CD4-positive, alpha-beta T cell (primary cell): ENCODE measurements at regions not wholly inside any gene's neighbourhood (a gene's known extent, or its start where the extent isn't known, plus 50 kb on each side); places are given as distances from the start of the nearest gene placed in this dataset.

ENCODE experiments used
- ATAC-seq: fragments of 200-7000 bp; cut with Tn5 transposase; one replicate; pipeline ENCODE4 v1.10.0; 2022; ENCODE audit warnings: mild to moderate bottlenecking; ENCODE audit not compliant: poor library complexity
- CTCF ChIA-PET: fragments of 350-600 bp; sonication (Branson Sonifier 250); formaldehyde crosslinking; loops from one replicate; lab custom pipeline; 2021; ENCODE audit warnings: antibody characterized with exemption, inconsistent platforms; lab: Charles Lee
- POLR2A ChIA-PET: fragments of 350-600 bp; sonication (Branson Sonifier 250); formaldehyde crosslinking; loops from one replicate; lab custom pipeline; 2021; ENCODE audit warnings: antibody characterized with exemption, inconsistent platforms; lab: Charles Lee
- DNase-seq, 14 experiments: peaks; one replicate each; pipeline ENCODE4 v3.0.0-alpha.2; 2013 to 2020; ENCODE audit warnings: mixed read lengths in 2 of 14
- H3K27ac ChIP-seq, 2 donors: one replicate each; pipeline versions ENCODE4 v1.5.1 to v1.7.0; 2013; ENCODE audit warnings: low read length in 2 of 2, low read depth in 1 of 2, mild to moderate bottlenecking in 1 of 2
- H3K27me3 ChIP-seq, 2 experiments: 1 replicate in 1 of 2; 2 replicates in 1 of 2; pipeline versions ENCODE4 v1.6.1 to v1.7.0; 2013; ENCODE audit warnings: low read length in 2 of 2, control low read depth in 1 of 2, mild to moderate bottlenecking in 1 of 2, moderate library complexity in 1 of 2; ENCODE audit not compliant: insufficient read depth in 2 of 2, control insufficient read depth in 1 of 2
- H3K36me3 ChIP-seq: one replicate; pipeline ENCODE4 v1.6.1; 2013; ENCODE audit warnings: low read length, control low read depth; ENCODE audit not compliant: insufficient read depth
- H3K4me1 ChIP-seq: one replicate; pipeline ENCODE4 v1.6.1; 2013; ENCODE audit warnings: low read length, control low read depth; ENCODE audit not compliant: insufficient read depth
- H3K4me3 ChIP-seq: one replicate; pipeline ENCODE4 v1.5.1; 2013; ENCODE audit warnings: mild to moderate bottlenecking, low read length, moderate library complexity
- H3K9me3 ChIP-seq, 2 experiments: 1 replicate in 1 of 2; 2 replicates in 1 of 2; pipeline versions ENCODE4 v1.6.1 to v1.7.0; 2013; ENCODE audit warnings: low read length in 2 of 2, mild to moderate bottlenecking in 2 of 2, control low read depth in 1 of 2, moderate library complexity in 1 of 2; ENCODE audit not compliant: control insufficient read depth in 1 of 2, insufficient read depth in 1 of 2
- H3K27ac Mint-ChIP-seq: one replicate; pipeline ENCODE4 v1.8.0; 2020; ENCODE audit warnings: mixed read lengths
- H3K27me3 Mint-ChIP-seq: one replicate; pipeline ENCODE4 v1.8.0; 2021; ENCODE audit warnings: mixed read lengths
- H3K36me3 Mint-ChIP-seq: one replicate; pipeline ENCODE4 v1.8.0; 2021; ENCODE audit warnings: low read depth, mixed read lengths
- H3K4me1 Mint-ChIP-seq: one replicate; pipeline ENCODE4 v1.8.0; 2021; ENCODE audit warnings: low read depth, mixed read lengths
- H3K4me3 Mint-ChIP-seq: one replicate; pipeline ENCODE4 v1.8.0; 2020; ENCODE audit warnings: mild to moderate bottlenecking, mixed read lengths
- H3K9me3 Mint-ChIP-seq: one replicate; pipeline ENCODE4 v1.8.0; 2020; ENCODE audit warnings: mixed read lengths
- intact Hi-C, 2 experiments: fragments of 100-400 bp; cut with DNase I in 1 of 2; cut with micrococcal nuclease in 1 of 2; formaldehyde crosslinking; loops; one replicate each; pipeline versions ENCODE4 v1.15.1 to v1.9.0; 2023 to 2025; cut with DNase I, micrococcal nuclease
- TF ChIP-seq, protein P1 (sequence below): fragments of 200-600 bp; IDR thresholded peaks from one replicate; pipeline ENCODE4 v1.8.0; 2022; ENCODE audit warnings: antibody characterized with exemption, mild to moderate bottlenecking

DNA sequence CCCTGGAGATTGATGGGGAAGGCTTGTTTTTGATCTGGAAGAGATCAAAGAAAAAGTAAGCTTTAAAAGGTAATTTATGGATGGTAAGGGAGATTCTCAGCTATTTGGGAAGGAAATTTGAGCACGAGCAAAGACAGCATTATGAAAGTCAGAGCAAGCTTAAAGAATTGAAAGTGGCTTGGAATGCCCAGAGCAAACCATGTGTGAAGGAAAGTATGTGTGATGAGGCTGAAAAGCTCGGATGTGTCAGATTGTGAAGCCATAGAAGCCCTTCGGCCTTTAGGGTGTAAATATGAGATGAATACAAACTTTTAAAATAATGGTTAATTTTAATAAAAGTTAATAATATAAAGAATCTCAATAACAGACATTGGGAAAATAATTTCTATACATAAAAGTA lies 377.4 kb upstream of the DSEL start:
- Mint-ChIP-seq H3K27ac (no peak overlapping the region), H3K9me3 (no peaks in the 10 kb centered on the region), H3K27me3 (no peaks in the 10 kb centered on the region), H3K4me1 (no peaks in the 10 kb centered on the region), H3K36me3 (no peaks in the 10 kb centered on the region), H3K4me3 (no peak overlapping the region)
- H3K36me3 ChIP-seq, result no peaks in the 10 kb centered on the region
- no peak for ATAC-seq
- CTCF ChIA-PET, result interaction anchor here (1.3 kb wide), 1 partner anchor 10 kb away, joined by 3 read pairs; no protein-coding TSS in a partner anchor
- POLR2A ChIA-PET, result no interaction called here
- H3K4me3 ChIP-seq, result no peak overlapping the region
- H3K27ac ChIP-seq, result no peak overlapping the region
- intact Hi-C loops, result no loop called here
- no peaks in the 10 kb centered on the region for H3K9me3 ChIP-seq
- DNase-seq, result no peak
- no peaks in the 10 kb centered on the region for H3K27me3 ChIP-seq
- TF ChIP-seq, protein P1, sequence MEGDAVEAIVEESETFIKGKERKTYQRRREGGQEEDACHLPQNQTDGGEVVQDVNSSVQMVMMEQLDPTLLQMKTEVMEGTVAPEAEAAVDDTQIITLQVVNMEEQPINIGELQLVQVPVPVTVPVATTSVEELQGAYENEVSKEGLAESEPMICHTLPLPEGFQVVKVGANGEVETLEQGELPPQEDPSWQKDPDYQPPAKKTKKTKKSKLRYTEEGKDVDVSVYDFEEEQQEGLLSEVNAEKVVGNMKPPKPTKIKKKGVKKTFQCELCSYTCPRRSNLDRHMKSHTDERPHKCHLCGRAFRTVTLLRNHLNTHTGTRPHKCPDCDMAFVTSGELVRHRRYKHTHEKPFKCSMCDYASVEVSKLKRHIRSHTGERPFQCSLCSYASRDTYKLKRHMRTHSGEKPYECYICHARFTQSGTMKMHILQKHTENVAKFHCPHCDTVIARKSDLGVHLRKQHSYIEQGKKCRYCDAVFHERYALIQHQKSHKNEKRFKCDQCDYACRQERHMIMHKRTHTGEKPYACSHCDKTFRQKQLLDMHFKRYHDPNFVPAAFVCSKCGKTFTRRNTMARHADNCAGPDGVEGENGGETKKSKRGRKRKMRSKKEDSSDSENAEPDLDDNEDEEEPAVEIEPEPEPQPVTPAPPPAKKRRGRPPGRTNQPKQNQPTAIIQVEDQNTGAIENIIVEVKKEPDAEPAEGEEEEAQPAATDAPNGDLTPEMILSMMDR, result no peak
- no peaks in the 10 kb centered on the region for H3K4me1 ChIP-seq

DNA sequence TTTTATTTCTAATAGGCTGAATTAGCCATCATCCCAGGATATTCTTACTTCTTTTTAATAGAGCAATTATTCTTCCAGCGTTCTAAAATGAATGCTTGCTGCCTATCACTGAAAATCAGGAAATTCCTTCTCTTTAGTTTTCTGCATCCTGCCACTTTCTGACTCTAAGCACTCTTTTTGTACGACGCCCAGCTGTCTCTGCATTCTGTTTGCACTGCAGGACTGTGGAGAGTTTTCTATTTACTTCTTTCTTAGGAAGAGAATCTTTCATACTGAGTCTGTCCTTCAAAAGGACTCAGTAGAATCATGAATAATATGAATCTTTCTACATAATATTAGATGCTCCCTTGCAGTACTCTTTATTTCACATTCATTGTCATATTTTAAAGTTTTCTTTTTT lies 360.4 kb upstream of the DSEL start:
- no peak overlapping the region for H3K4me3 Mint-ChIP-seq
- CTCF ChIA-PET, result no interaction called here
- H3K27me3 Mint-ChIP-seq, result no peaks in the 10 kb centered on the region
- H3K27ac Mint-ChIP-seq, result no peak overlapping the region
- H3K9me3 Mint-ChIP-seq, result no peaks in the 10 kb centered on the region
- Histone ChIP-seq H3K27me3 (no peaks in the 10 kb centered on the region), H3K9me3 (no peaks in the 10 kb centered on the region), H3K4me1 (no peaks in the 10 kb centered on the region), H3K36me3 (no peaks in the 10 kb centered on the region), H3K27ac (no peak overlapping the region), H3K4me3 (no peak overlapping the region)
- TF ChIP-seq, protein P1, result no peak
- H3K4me1 Mint-ChIP-seq, result no peaks in the 10 kb centered on the region
- DNase-seq (no peak), ATAC-seq (no peak)
- no peaks in the 10 kb centered on the region for H3K36me3 Mint-ChIP-seq
- POLR2A ChIA-PET, result no interaction called here
- intact Hi-C loops, result no loop called here

DNA sequence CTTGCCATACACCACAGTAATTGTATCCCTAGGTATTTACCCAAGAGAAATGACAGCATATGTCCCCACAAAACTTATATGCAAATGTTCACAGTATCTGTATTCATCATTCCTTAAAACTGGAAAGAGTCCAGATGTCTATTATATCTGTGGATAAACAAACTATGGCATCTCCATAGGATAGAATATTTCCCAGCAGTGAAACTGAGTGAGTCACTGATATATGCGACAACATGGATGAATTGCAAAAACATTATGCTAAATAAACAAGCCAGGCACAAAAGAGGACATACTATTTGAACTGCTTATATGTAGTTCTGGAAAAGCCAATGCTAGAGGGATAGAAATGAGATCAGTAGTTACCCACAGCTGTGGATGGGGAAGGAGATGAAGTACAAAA lies 359.4 kb upstream of the DSEL start:
- Mint-ChIP-seq H3K4me1 (no peaks in the 10 kb centered on the region), H3K36me3 (no peaks in the 10 kb centered on the region), H3K9me3 (no peaks in the 10 kb centered on the region), H3K4me3 (no peak overlapping the region), H3K27me3 (no peaks in the 10 kb centered on the region), H3K27ac (no peak overlapping the region)
- Histone ChIP-seq H3K27ac (no peak overlapping the region), H3K4me1 (no peaks in the 10 kb centered on the region), H3K27me3 (no peaks in the 10 kb centered on the region), H3K9me3 (no peaks in the 10 kb centered on the region), H3K36me3 (no peaks in the 10 kb centered on the region), H3K4me3 (no peak overlapping the region)
- CTCF ChIA-PET, result no interaction called here
- TF ChIP-seq, protein P1, result no peak
- ATAC-seq (no peak), DNase-seq (no peak)
- intact Hi-C loops, result no loop called here
- POLR2A ChIA-PET, result no interaction called here
